HEK293T (cell line): ENCODE measurements at regions not wholly inside any gene's neighbourhood (a gene's known extent, or its start where the extent isn't known, plus 50 kb on each side); places are given as distances from the start of the nearest gene placed in this dataset.

Source experiments
- ARNT ChIP-seq: fragments of 450-650 bp; IDR thresholded peaks from 2 replicates; pipeline ENCODE4 v1.6.1; 2017; ENCODE audit warnings: mild to moderate bottlenecking
- BHLHE40 ChIP-seq: fragments of 450-650 bp; IDR thresholded peaks from 2 replicates; pipeline ENCODE4 v1.6.1; 2016; ENCODE audit warnings: mild to moderate bottlenecking, moderate library complexity, borderline replicate concordance
- CTBP1 ChIP-seq: fragments of 450-650 bp; IDR thresholded peaks from 2 replicates; pipeline ENCODE4 v1.6.1; 2016; ENCODE audit warnings: borderline replicate concordance
- ELF4 ChIP-seq: fragments of 450-650 bp; IDR thresholded peaks from 2 replicates; pipeline ENCODE4 v1.6.1; 2017; ENCODE audit warnings: antibody characterized with exemption
- FOXK2 ChIP-seq: fragments of 450-650 bp; IDR thresholded peaks from 2 replicates; pipeline ENCODE4 v1.6.1; 2016; ENCODE audit warnings: mild to moderate bottlenecking
- FOXM1 ChIP-seq: fragments of 450-650 bp; IDR thresholded peaks from 2 replicates; pipeline ENCODE4 v1.6.1; 2017; ENCODE audit warnings: mild to moderate bottlenecking, borderline replicate concordance
- HDGF ChIP-seq: fragments of 450-650 bp; IDR thresholded peaks from 2 replicates; pipeline ENCODE4 v1.6.1; 2017; ENCODE audit warnings: antibody characterized with exemption, borderline replicate concordance
- L3MBTL2 ChIP-seq: fragments of 450-650 bp; conservative IDR thresholded peaks from 2 replicates; pipeline ENCODE4 v1.6.1; 2016; ENCODE audit warnings: mild to moderate bottlenecking
- LEF1 ChIP-seq: fragments of 450-650 bp; IDR thresholded peaks from 2 replicates; pipeline ENCODE4 v1.6.1; 2017; ENCODE audit warnings: mild to moderate bottlenecking, borderline replicate concordance
- PKNOX1 ChIP-seq: fragments of 450-650 bp; IDR thresholded peaks from 2 replicates; pipeline ENCODE4 v1.6.1; 2016
- SP1 ChIP-seq: fragments of 450-650 bp; IDR thresholded peaks from 2 replicates; pipeline ENCODE4 v1.6.1; 2017
- SUZ12 ChIP-seq: fragments of 450-650 bp; IDR thresholded peaks from 2 replicates; pipeline ENCODE4 v1.6.1; 2016; ENCODE audit warnings: mild to moderate bottlenecking
- TARDBP ChIP-seq: fragments of 450-650 bp; IDR thresholded peaks from 2 replicates; pipeline ENCODE4 v1.6.1; 2016
- ZNF384 ChIP-seq: fragments of 450-650 bp; IDR thresholded peaks from 2 replicates; pipeline ENCODE4 v1.6.1; 2016

GRCh38 chr16:25501530-25502255 is 190.1 kb upstream of the HS3ST4 start:
- TF ChIP-seq SUZ12 (no peak), L3MBTL2 (no peak), FOXM1 (no peak), ELF4 (no peak), FOXK2 (no peak), PKNOX1 (no peak), TARDBP (no peak), ARNT (no peak), SP1 (no peak), CTBP1 (no peak), ZNF384 (no peak), HDGF (no peak), LEF1 (no peak), BHLHE40 (no peak)
